ENCODE measurements at regions not wholly inside any gene's neighbourhood (a gene's known extent, or its start where the extent isn't known, plus 50 kb on each side); places are given as distances from the start of the nearest gene placed in this dataset.
A peak's percentile ranks its signal among the peaks of the same experiment; 100 is the strongest.

DNA sequence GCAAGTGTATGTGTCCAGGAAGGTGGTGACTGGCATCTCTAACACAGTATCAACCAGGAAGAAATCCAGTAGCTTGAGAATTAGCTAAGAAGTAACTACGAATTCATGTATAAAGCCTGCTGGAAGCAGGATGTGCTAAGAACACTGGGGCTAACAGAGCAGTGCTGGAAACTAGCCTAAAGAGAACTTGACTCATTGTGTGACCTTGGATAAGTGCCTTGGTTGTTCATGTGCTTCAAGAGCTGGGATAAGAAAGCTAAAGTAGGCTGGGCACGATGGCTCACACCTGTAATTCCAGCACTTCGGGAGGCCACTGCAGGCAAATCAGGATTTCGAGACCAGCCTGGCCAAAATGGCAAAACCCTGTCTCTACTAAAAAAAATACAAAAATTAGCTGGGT lies 186.9 kb downstream of the RRAGC start:
- ATAC-seq: peak; percentile 37 to 66
- no peaks in the 10 kb centered on the region for H3K9me3 ChIP-seq
- H3K4me3 ChIP-seq: no peak overlapping the region
- H3K27me3 ChIP-seq (ENCODE audit: low read depth): peaks cover 4% of the 10 kb centered on the region
- H3K4me1 ChIP-seq: no peaks in the 10 kb centered on the region
- TF ChIP-seq, protein P1, sequence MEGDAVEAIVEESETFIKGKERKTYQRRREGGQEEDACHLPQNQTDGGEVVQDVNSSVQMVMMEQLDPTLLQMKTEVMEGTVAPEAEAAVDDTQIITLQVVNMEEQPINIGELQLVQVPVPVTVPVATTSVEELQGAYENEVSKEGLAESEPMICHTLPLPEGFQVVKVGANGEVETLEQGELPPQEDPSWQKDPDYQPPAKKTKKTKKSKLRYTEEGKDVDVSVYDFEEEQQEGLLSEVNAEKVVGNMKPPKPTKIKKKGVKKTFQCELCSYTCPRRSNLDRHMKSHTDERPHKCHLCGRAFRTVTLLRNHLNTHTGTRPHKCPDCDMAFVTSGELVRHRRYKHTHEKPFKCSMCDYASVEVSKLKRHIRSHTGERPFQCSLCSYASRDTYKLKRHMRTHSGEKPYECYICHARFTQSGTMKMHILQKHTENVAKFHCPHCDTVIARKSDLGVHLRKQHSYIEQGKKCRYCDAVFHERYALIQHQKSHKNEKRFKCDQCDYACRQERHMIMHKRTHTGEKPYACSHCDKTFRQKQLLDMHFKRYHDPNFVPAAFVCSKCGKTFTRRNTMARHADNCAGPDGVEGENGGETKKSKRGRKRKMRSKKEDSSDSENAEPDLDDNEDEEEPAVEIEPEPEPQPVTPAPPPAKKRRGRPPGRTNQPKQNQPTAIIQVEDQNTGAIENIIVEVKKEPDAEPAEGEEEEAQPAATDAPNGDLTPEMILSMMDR (IDR thresholded peaks at IDR 0.05): no peak
- H3K36me3 ChIP-seq: no peaks in the 10 kb centered on the region
- DNase-seq: no peak
- intact Hi-C loops (cut with DNase I): no loop called here
- no peak overlapping the region for H3K27ac ChIP-seq

DNA sequence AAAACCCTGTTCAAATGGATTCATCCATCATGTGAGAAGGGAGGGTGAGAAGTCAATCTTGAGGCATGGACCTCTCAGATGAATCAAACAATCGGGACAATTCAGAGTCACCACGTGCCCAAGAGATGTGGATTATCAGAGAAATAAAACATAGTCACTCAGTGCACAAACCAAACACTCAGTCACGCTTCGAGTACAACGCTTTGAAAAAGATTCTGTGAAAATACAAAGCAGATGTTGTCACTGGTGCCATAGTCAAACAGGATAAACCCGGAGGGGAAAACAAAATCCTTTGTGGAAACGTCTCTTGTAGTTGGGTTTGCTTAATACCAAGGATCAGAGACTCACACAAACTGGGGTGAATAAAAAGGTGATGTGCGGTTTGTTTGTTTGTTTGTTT lies 188.4 kb downstream of the RRAGC start:
- no peak overlapping the region for H3K27ac ChIP-seq
- TF ChIP-seq, protein P1 (IDR thresholded peaks at IDR 0.05): no peak
- H3K27me3 ChIP-seq (ENCODE audit: low read depth): peaks cover 4% of the 10 kb centered on the region
- H3K9me3 ChIP-seq: no peaks in the 10 kb centered on the region
- no peak overlapping the region for H3K4me3 ChIP-seq
- no peak for ATAC-seq
- no peaks in the 10 kb centered on the region for H3K36me3 ChIP-seq
- H3K4me1 ChIP-seq: no peaks in the 10 kb centered on the region
- intact Hi-C loops (cut with DNase I): no loop called here
- DNase-seq: no peak

DNA sequence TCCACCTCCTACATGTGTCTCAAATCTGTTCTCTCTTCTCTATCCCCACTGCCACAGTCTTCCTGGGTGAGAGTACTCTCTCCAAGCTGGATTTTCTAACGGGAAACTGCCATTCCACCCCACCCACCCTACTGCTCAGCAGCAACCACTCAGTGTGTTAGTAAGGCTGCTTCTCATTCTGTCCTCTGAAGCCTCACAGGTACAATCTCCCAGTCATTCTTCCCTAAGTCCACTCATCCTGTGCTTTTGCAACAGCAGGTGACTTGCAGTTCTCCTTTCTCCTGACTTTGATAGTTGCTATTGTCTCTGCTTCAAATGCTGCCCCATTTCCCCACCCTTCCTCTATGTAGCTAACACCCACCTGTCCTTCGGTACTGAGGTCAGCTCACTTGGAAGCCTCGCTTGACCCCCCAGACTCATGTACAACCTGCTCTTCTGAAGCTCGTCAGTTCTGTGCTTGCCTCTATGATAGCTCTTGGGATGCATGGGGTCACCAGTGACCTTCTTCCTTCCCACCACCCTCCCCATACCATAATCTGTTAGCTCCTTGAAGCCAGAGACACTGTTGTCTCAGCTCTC lies 188.9 kb downstream of the RRAGC start:
- DNase-seq (no peak), ATAC-seq (no peak)
- TF ChIP-seq, protein P1 (IDR thresholded peaks at IDR 0.05): no peak
- Histone ChIP-seq H3K27ac (no peak overlapping the region), H3K27me3 (ENCODE audit: low read depth) (peaks cover 4% of the 10 kb centered on the region), H3K4me1 (no peaks in the 10 kb centered on the region), H3K9me3 (peaks cover 4% of the 10 kb centered on the region), H3K36me3 (no peaks in the 10 kb centered on the region), H3K4me3 (no peak overlapping the region)
- intact Hi-C loops (cut with DNase I): no loop called here

DNA sequence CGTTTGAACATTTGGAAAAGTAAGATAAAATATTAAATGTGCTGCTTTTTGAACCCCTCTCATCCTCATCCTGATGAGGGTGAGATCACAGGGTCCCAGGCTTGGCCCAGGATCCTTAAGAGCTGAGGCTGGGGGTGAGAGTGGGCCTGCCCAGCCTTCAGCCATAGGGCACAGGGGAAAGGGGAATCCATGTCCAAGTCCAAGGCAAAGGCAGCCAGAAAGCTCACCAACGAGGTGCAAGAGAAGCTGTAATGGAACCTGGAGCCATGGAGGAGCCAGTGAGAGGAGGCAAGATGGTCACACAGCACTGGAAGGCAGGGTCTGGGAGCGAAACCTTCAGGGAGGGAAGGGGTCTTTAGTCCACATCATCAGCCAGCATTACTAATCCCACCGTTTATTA lies 191.9 kb downstream of the RRAGC start:
- intact Hi-C loops (cut with DNase I): no loop called here
- H3K27me3 ChIP-seq (ENCODE audit: low read depth): peaks cover 4% of the 10 kb centered on the region
- no peak overlapping the region for H3K4me3 ChIP-seq
- no peaks in the 10 kb centered on the region for H3K4me1 ChIP-seq
- no peak overlapping the region for H3K27ac ChIP-seq
- TF ChIP-seq, protein P1 (IDR thresholded peaks at IDR 0.05): no peak
- DNase-seq (no peak), ATAC-seq (no peak)
- H3K9me3 ChIP-seq: peaks cover 7% of the 10 kb centered on the region
- no peaks in the 10 kb centered on the region for H3K36me3 ChIP-seq

DNA sequence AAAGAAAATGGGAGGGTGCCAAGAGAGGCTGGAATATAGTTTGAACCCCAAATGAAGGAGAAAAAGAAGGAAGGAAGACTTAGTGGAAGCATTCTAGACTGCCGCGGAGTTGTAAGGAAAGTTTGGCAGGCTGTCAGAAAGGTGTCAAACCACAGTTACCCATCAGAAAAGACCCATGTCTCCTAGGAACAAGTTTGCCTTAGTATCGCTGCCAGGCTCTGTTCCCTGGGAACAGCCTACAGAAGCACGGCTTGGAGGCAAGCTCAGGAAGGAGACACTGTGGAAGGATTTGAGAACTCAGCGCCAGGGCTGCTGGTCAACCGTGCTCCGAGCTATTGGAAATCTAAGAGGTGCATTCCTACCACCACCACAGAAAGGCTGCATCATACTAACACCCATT lies 197.4 kb downstream of the RRAGC start:
- no peak overlapping the region for H3K4me3 ChIP-seq
- ATAC-seq: no peak
- H3K4me1 ChIP-seq: no peaks in the 10 kb centered on the region
- DNase-seq: no peak
- no peaks in the 10 kb centered on the region for H3K36me3 ChIP-seq
- intact Hi-C loops (cut with DNase I): no loop called here
- peaks cover 7% of the 10 kb centered on the region for H3K9me3 ChIP-seq
- H3K27ac ChIP-seq: no peak overlapping the region
- H3K27me3 ChIP-seq (ENCODE audit: low read depth): no peaks in the 10 kb centered on the region
- TF ChIP-seq, protein P1 (IDR thresholded peaks at IDR 0.05): no peak

DNA sequence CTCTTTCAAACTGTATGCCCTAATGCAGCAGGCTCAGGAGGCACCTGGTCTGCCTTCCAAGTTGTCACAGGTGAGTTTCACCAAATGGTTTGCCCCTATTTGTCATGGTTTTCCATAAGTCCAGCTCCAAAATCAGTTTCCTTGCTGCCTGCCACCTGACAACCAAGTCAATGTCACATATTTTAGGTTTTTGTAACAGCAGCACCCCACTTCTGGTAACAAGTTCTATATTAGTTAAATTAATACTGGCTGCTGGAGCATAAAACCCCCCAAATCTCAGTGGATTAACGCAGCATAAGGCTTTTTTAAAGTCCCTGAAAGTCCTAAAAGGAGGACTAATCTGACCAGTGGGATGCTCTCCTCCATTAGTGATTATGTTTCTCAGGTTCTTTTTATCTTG lies 200.7 kb downstream of the RRAGC start:
- no peaks in the 10 kb centered on the region for H3K9me3 ChIP-seq
- no peak overlapping the region for H3K27ac ChIP-seq
- TF ChIP-seq, protein P1 (IDR thresholded peaks at IDR 0.05): no peak
- peaks cover 5% of the 10 kb centered on the region for H3K27me3 ChIP-seq (ENCODE audit: low read depth)
- no peak overlapping the region for H3K4me3 ChIP-seq
- intact Hi-C loops (cut with DNase I): no loop called here
- no peak for DNase-seq
- no peaks in the 10 kb centered on the region for H3K36me3 ChIP-seq
- ATAC-seq: no peak
- H3K4me1 ChIP-seq: no peaks in the 10 kb centered on the region
